Kasumi-1 (cell line): ENCODE measurements at regions not wholly inside any gene's neighbourhood (a gene's known extent, or its start where the extent isn't known, plus 50 kb on each side); places are given as distances from the start of the nearest gene placed in this dataset.
"Not testable (repeated sequence)": the region's sequence is repeated elsewhere in the genome, so short reads cannot be mapped to it uniquely, and the experiment has no call there.

Source experiments
- DNase-seq, 2 experiments: peaks; one replicate each; lab custom pipeline; 2025; lab: John Stamatoyannopoulos, UW

DNA sequence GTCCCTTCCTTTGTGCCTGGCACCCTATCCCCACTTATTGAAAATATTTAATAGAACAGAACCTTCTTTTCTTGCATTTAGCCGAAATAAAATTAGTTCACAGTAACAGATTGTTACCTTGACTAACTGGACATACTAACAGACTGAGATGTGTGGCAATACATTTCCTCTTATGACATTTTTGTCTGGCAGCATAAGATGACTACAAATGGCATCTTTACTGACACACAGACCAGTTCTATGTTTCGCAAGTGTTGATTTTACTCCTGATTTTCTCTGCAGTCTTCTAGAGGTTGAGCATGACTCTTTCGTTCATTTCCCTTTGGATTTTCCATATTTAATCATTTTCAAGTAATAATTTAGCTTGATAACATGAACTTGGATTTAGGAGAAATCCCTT is 474.6 kb downstream of the CBLN4 start:
- DNase-seq, result no peak

- no peak for DNase-seq
Measured at GRCh38 chr20:55528482-55528881, 476.8 kb downstream of the CBLN4 start.

DNA sequence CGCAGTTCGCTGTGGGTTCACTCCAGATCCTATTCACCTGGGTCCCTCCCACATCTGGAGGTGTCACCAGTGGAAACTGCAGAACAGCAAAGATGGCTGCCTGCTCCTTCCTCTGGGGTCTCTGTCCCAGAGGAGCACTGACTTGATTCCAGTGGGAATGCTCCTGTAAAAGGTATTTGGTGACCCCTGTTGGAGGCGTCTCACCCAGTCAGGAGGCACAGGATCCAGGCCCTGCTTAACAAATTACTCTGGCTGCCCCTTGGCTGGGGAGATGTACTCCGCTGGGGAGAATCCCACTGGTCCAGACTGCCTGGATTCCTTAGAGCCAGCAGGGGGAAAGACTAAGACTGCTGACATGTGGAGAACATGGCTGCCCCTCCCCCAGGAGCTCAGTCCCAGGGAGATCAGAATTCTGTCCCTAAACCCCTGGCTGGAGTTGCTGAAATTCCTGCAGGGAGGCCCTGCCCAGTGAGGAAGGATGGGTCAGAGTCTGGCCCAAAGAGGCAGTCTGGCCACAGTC is 483.0 kb downstream of the CBLN4 start:
- DNase-seq, result no peak

GRCh38 chr20:55517584-55517983 is 487.7 kb downstream of the CBLN4 start:
- not testable (repeated sequence) for DNase-seq

GRCh38 chr20:55515832-55516231 is 489.5 kb downstream of the CBLN4 start:
- no peak for DNase-seq

GRCh38 chr20:55514531-55514930 is 490.8 kb downstream of the CBLN4 start:
- DNase-seq, result no peak

DNA sequence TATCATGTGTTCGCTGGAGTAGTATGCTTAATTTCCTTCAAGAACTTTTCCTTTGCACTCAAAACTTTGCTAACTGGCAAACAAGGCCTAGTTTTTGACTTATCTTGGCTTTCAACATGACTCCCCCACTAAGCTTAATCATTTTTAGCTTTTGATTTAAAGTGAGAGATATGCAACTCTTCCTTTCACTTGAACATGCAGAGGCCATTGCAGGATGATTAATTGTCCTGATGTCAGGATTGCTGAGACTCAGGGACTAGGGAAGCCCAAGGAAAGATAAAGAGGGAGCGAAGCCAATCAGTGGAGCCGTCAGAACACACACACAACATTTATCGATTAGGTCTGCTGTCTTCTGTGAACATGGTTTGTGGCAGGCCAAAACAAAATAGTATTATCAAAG is 491.4 kb downstream of the CBLN4 start:
- no peak for DNase-seq

DNA sequence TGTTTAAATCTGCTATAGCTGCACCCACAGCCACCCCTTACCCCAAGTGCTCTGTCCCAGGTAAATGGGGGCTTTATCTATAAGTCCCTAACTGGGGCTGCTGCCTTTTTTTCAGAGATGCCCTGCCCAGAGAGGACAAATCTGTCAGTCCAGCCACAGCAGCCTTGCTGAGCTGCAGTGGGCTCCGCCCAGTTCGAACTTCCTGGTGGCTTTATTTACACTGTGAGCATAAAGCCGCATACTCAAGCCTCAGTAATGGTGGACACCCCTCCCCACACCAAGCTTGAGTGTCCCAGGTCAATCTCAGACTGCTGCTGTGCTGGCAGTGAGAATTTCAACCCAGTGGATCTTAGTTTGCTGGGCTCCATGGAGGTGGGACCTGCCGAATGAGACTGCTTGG is 505.2 kb downstream of the CBLN4 start:
- DNase-seq, result no peak

- DNase-seq, result no peak
Measured at GRCh38 chr20:55488593-55488992, 516.7 kb downstream of the CBLN4 start.

DNA sequence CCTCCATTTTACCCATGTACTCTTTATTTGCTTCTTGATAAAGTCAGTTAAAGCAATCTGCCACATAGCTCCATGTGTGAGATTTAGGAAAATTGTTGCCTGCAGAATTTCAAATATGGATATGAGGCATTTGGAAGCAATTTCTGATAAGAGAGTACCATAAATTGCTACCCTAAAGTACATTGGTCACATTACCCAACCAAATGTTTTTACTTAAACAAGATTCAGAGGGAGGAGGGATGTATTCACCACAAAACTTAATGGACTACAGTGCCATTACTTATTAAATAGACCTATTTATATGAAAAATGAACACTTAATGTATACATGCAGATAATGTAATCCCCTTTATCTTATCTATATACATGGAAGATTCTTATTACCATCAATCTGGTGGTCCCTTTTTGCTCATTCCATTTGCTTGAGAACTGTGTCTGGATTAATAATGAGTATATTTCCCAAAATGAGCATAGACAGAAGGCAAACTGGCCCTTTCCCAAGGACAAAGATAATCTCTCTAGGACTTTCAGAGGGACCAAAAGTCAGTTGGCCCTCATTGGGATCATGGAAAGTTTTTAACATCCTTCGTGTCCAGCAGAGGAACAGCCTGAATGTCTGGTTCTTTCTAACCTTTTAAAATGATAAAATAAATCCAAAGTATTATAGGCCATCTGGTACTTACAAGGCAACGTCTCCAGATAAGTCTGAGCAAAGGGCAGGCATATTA is 526.4 kb downstream of the CBLN4 start:
- DNase-seq, result no peak

- DNase-seq, result no peak
Measured at GRCh38 chr20:55472704-55473103, 532.6 kb downstream of the CBLN4 start.

GRCh38 chr20:55471052-55472006 is 534.0 kb downstream of the CBLN4 start:
- DNase-seq, result no peak

DNA sequence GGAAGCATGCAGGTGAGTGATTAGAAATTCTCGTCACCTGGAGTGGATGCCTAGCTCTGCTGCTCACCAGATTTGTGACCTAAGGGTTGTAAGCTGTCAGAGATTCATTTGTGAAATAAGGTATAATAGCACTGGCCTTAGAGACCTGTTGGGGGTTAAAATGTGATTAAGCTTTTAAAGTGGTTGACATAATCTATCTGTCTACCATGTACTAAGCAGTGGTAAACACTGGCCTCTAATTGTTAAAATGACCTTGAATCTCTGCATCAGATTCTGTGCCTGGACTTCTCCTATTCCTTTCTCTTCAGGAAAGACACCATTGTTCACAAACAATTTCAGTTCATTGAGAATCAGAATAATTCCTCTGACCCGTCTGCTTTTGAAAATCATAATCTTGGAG is 536.2 kb downstream of the CBLN4 start:
- DNase-seq, result no peak

GRCh38 chr20:55461519-55461918 is 543.8 kb downstream of the CBLN4 start:
- DNase-seq, result no peak

DNA sequence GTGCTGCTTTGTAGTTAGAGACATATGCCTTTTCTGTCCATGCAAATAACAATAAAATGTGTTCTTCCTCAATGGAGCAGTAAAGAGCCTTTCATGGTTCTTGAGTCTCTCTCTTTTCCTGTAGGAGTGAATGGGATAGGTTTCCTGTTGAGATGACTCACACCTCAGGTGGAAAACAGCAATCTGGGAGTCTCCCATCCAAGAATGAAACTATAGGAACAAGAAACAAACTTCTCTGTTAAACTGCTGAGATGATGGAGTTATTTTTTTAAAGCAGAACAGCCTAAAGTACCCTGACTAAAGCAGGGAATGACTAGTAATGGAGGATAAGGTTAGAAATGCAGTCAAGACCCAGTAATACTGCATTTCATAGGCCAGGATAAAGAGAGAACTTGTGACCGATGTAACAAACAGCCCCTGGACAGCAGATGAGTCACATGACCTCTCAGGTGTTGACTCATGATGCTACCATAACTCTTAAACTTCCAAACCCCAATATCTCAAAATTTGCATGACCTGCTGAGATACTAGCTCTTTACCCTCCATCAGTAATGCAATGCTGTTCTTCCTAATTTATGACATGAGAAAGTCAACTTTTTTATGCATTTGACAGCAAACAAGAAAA is 548.9 kb downstream of the CBLN4 start:
- no peak for DNase-seq

- DNase-seq, result no peak
Measured at GRCh38 chr20:55449091-55449490, 556.2 kb downstream of the CBLN4 start.

DNA sequence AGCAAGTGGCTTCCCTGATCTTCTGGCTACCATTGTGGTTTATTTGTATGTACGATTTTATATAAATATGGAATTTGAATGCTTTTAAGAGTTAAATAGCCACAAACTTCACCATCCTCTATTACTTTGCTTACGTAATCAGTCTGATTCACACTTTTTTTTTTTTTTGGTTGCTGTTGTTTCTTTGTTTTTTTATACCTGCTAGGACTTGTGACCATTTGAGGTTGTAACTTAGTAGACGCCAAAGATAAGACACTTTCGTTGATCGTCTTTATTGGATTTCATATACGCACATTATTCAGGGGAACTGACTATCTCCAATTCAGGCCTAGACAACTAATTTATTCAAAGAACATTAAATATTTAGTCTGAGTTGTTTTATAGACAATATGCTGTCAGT is 559.0 kb downstream of the CBLN4 start:
- no peak for DNase-seq

- DNase-seq, result no peak
Measured at GRCh38 chr20:55439070-55439469, 566.2 kb downstream of the CBLN4 start.

DNA sequence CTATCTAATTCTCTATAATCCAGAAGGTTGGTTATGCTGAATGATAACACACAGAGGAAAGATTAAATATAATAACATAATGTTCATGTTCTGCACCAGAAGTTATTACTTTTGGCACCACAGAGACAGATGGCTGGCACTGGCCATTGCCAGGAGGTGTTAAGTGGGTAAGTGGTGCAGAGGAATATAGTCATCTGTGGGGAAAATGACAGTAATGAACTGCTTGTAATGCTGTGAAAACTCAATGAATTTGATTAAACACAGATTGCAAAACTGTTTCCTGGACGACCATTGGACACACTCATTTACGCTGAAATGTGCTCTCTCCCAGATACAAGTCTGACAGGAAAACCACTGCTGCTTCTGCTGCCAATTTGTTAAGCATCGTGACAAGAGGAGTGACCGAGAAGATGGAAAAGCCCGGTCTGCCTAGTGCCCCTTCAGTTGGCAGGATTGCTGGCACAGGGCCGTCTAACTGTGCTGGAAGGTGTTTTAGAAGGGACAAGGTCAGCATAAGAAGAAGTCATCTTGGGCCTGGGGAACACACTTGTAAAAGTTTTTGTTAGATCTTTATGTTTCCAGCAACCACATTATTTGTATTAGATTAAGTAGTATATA is 567.4 kb downstream of the CBLN4 start:
- no peak for DNase-seq

DNA sequence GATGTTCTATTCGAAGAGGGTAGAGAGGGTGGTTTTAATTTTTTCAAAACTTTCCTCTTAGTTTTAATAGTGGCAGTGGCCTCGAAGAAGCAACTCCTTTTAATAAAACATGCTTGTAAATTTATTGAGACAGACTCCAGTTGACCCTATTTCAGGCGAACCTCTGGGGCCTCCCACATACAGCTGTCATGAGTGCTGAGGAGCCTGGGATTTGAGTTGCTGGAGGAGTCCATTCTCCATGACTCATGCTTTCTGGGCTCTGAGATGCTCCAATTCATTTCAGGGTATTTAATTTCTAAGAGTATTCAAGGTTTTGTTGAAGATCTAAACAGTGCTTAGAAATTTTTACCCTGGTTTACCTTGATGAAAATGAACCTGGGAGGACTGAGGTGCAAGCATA is 580.4 kb downstream of the CBLN4 start:
- DNase-seq, result no peak

- DNase-seq, result no peak
Measured at GRCh38 chr20:55424476-55424875, 580.8 kb downstream of the CBLN4 start.

- DNase-seq, result no peak
Measured at GRCh38 chr20:55417836-55418235, 587.5 kb downstream of the CBLN4 start.
